ENCODE measurements at regions not wholly inside any gene's neighbourhood (a gene's known extent, or its start where the extent isn't known, plus 50 kb on each side); places are given as distances from the start of the nearest gene placed in this dataset.

GRCh38 chr12:107465625-107466024, 220.0 kb upstream of the PWP1 start:
- Mint-ChIP-seq H3K27ac (no peak overlapping the region; a peak in 1 of 7 replicates), H3K36me3 (ENCODE audit: insufficient read depth in 1 of 3, low read depth in 3 of 3) (no peaks in the 10 kb centered on the region), H3K4me1 (peaks cover 21% of the 10 kb centered on the region in 2 experiments), H3K4me3 (no peak overlapping the region), H3K9me3 (no peaks in the 10 kb centered on the region), H3K27me3 (ENCODE audit: low read depth) (peaks cover 17% of the 10 kb centered on the region)
- H3K9me3 ChIP-seq (ENCODE audit: control insufficient read depth, low read depth, low read length) = no peaks in the 10 kb centered on the region
- no peak overlapping the region for H2AFZ ChIP-seq (ENCODE audit: low read length)
- no peaks in the 10 kb centered on the region for H3K23me2 ChIP-seq (ENCODE audit: insufficient read length, low read depth, low read length, poor library complexity, severe bottlenecking)
- H3K27me3 ChIP-seq (ENCODE audit: insufficient read depth, low read length) = no peaks in the 10 kb centered on the region; the same call in 1 of the 2 replicates
- TF ChIP-seq CTCF (conservative IDR thresholded peaks at IDR 0.05) = no peak
- H2BK20ac ChIP-seq (ENCODE audit: low read depth, low read length, poor library complexity, severe bottlenecking) = no peak overlapping the region
- H3K4me2 ChIP-seq (ENCODE audit: insufficient read depth, insufficient read length, low read length) = no peak overlapping the region
- no peak overlapping the region for H2BK15ac ChIP-seq (ENCODE audit: low read depth, low read length)
- no peak overlapping the region for H3T11ph ChIP-seq (ENCODE audit: low read length)
- no peak overlapping the region for H4K5ac ChIP-seq (ENCODE audit: insufficient read length, low read depth, low read length)
- no peak overlapping the region for H2BK5ac ChIP-seq (ENCODE audit: insufficient read length, low read length)
- WGBS (ENCODE audit: extremely low coverage, insufficient read length, low lambda C conversion rate) = no CpG with 5 or more reads among the region's 11 CpGs
- H3K79me2 ChIP-seq (ENCODE audit: insufficient read depth, low read length) = no peaks in the 10 kb centered on the region
- H3K79me1 ChIP-seq (ENCODE audit: insufficient read depth, low read depth, low read length, poor library complexity, severe bottlenecking) = no peaks in the 10 kb centered on the region
- no peak overlapping the region for H2BK120ac ChIP-seq (ENCODE audit: low read depth, low read length, poor library complexity, severe bottlenecking)
- H3K4me1 ChIP-seq (ENCODE audit: insufficient read depth, low read length) = peaks cover 5% of the 10 kb centered on the region; the same call in 1 of the 2 replicates
- H3K56ac ChIP-seq (ENCODE audit: insufficient read length, low read depth, low read length) = no peak overlapping the region
- no peak overlapping the region for H4K8ac ChIP-seq (replicated peaks; ENCODE audit: insufficient read length, low read depth, low read length)
- no peak overlapping the region for H4K91ac ChIP-seq (ENCODE audit: insufficient read length, low read depth, low read length)
- no peak overlapping the region for H2BK12ac ChIP-seq (ENCODE audit: insufficient read length, low read depth, low read length)
- H3K14ac ChIP-seq (ENCODE audit: insufficient read depth, low read length) = no peak overlapping the region
- no peak overlapping the region for H3K18ac ChIP-seq (ENCODE audit: insufficient read length, low read depth, low read length)
- no peaks in the 10 kb centered on the region for H4K20me1 ChIP-seq (ENCODE audit: control insufficient read depth, insufficient read depth, insufficient read length)
- no peak for DNase-seq
- no peak overlapping the region for H3K9ac ChIP-seq (ENCODE audit: extremely low read depth, insufficient read length, low read length)
- H3K23ac ChIP-seq (ENCODE audit: insufficient read length, low read depth, low read length) = no peak overlapping the region
- no peak overlapping the region for H3K27ac ChIP-seq (ENCODE audit: insufficient read length, low read depth, low read length)
- H2AK5ac ChIP-seq (ENCODE audit: insufficient read length, low read length) = no peak overlapping the region
- H3K4ac ChIP-seq (ENCODE audit: low read depth, low read length) = no peak overlapping the region

All from H9 (cell line).